Neural cell (in vitro differentiated cells): ENCODE measurements at regions not wholly inside any gene's neighbourhood (a gene's known extent, or its start where the extent isn't known, plus 50 kb on each side); places are given as distances from the start of the nearest gene placed in this dataset.

ENCODE experiments used
- H2AFZ ChIP-seq: fragments of 200-600, 300-800 bp; sonication (generic), shearing (Covaris generic); 2 replicates; pipeline ENCODE4 v1.6.0; 2014; ENCODE audit warnings: low read depth, mild to moderate bottlenecking, antibody characterized with exemption, low read length, moderate library complexity
- H3F3A ChIP-seq: fragments of 200-600 bp; shearing (Covaris generic); 2 replicates; pipeline ENCODE4 v1.6.1; 2016; ENCODE audit warnings: mild to moderate bottlenecking, moderate library complexity, mixed read lengths, antibody characterized with exemption, low read length; ENCODE audit not compliant: insufficient read depth, poor library complexity, severe bottlenecking
- H3K27ac ChIP-seq: fragments of 200-600, 300-800 bp; sonication (generic), shearing (Covaris generic); 2 replicates; pipeline ENCODE4 v1.5.1; 2014; ENCODE audit warnings: mild to moderate bottlenecking, low read length, moderate library complexity
- H3K27me3 ChIP-seq: fragments of 300-800, 200-600 bp; sonication (generic), shearing (Covaris generic); 2 replicates; pipeline ENCODE4 v1.6.0; 2014; ENCODE audit warnings: mild to moderate bottlenecking, low read depth, low read length, moderate library complexity; ENCODE audit not compliant: insufficient read depth
- H3K36me3 ChIP-seq: fragments of 300-800, 200-600 bp; sonication (generic), shearing (Covaris generic); 2 replicates; pipeline ENCODE4 v1.5.1; 2014; ENCODE audit warnings: mild to moderate bottlenecking, antibody characterized with exemption, low read length, moderate library complexity; ENCODE audit not compliant: insufficient read depth
- H3K4me2 ChIP-seq: fragments of 300-800, 200-600 bp; sonication (generic), shearing (Covaris generic); 2 replicates; pipeline ENCODE4 v1.6.0; 2014; ENCODE audit warnings: mild to moderate bottlenecking, low read length
- H3K4me3 ChIP-seq: fragments of 300-800, 200-600 bp; sonication (generic), shearing (Covaris generic); 2 replicates; pipeline ENCODE4 v1.5.1; 2014; ENCODE audit warnings: mild to moderate bottlenecking, low read length, moderate library complexity
- H3K79me2 ChIP-seq: fragments of 200-600 bp; shearing (Covaris generic); replicated peaks from 2 replicates; pipeline ENCODE4 v1.6.0; 2014; ENCODE audit warnings: mild to moderate bottlenecking, low read length, moderate library complexity; ENCODE audit not compliant: insufficient read depth
- H3K9ac ChIP-seq: fragments of 300-800, 200-600 bp; sonication (generic), shearing (Covaris generic); 2 replicates; pipeline ENCODE4 v1.6.1; 2016; ENCODE audit warnings: mild to moderate bottlenecking, low read length, mixed read lengths
- H3K9me2 ChIP-seq: fragments of 200-600 bp; shearing (Covaris generic); 2 replicates; pipeline ENCODE4 v1.6.1; 2016; ENCODE audit warnings: mild to moderate bottlenecking, low read length, mixed read lengths; ENCODE audit not compliant: insufficient read depth
- H3K9me3 ChIP-seq: fragments of 200-600, 300-800 bp; sonication (generic), shearing (Covaris generic); 2 replicates; pipeline ENCODE4 v1.6.1; 2016; ENCODE audit warnings: mild to moderate bottlenecking, mixed run types, low read length, moderate library complexity, mixed read lengths
- H4K20me1 ChIP-seq: fragments of 200-600 bp; shearing (Covaris generic); 2 replicates; pipeline ENCODE4 v1.6.1; 2016; ENCODE audit warnings: mild to moderate bottlenecking, mixed run types; ENCODE audit not compliant: insufficient read depth
- EP300 ChIP-seq: fragments of 450-650 bp; conservative IDR thresholded peaks from 2 replicates; pipeline ENCODE4 v1.6.1; 2014; ENCODE audit warnings: antibody characterized with exemption, mild to moderate bottlenecking, moderate library complexity; ENCODE audit not compliant: poor library complexity, severe bottlenecking
- EZH2 ChIP-seq: fragments of 200-600, 300-800 bp; shearing (Covaris generic), sonication (generic); IDR thresholded peaks from 2 replicates; pipeline ENCODE4 v1.6.1; 2014; ENCODE audit warnings: antibody characterized with exemption, low read length, borderline replicate concordance, mild to moderate bottlenecking; ENCODE audit not compliant: insufficient read depth, poor library complexity, severe bottlenecking
- MXI1 ChIP-seq: fragments of 450-650 bp; conservative IDR thresholded peaks from 2 replicates; pipeline ENCODE4 v1.6.1; 2014; ENCODE audit warnings: antibody characterized with exemption, mild to moderate bottlenecking; ENCODE audit not compliant: poor library complexity, severe bottlenecking
- POLR2AphosphoS5 ChIP-seq: IDR thresholded peaks from 2 replicates; pipeline ENCODE4 v1.6.1; 2012
- RAD21 ChIP-seq: fragments of 450-650 bp; conservative IDR thresholded peaks from 2 replicates; pipeline ENCODE4 v1.6.1; 2014; ENCODE audit warnings: antibody characterized with exemption, mild to moderate bottlenecking, moderate library complexity
- SMC3 ChIP-seq: fragments of 450-650 bp; conservative IDR thresholded peaks from 2 replicates; pipeline ENCODE4 v1.6.1; 2014; ENCODE audit warnings: antibody characterized with exemption, mild to moderate bottlenecking, moderate library complexity; ENCODE audit not compliant: poor library complexity
- TAF1 ChIP-seq: IDR thresholded peaks from 2 replicates; pipeline ENCODE4 v1.6.1; 2012; ENCODE audit warnings: low read depth
- TF ChIP-seq, protein P1 (sequence below): fragments of 450-650 bp; IDR thresholded peaks from 2 replicates; pipeline ENCODE4 v1.5.1; 2014; ENCODE audit warnings: antibody characterized with exemption, mild to moderate bottlenecking, moderate library complexity; ENCODE audit not compliant: poor library complexity, severe bottlenecking
- TF ChIP-seq, protein P2 (sequence below): IDR thresholded peaks from 2 replicates; pipeline ENCODE4 v1.6.1; 2012; ENCODE audit warnings: borderline replicate concordance

DNA sequence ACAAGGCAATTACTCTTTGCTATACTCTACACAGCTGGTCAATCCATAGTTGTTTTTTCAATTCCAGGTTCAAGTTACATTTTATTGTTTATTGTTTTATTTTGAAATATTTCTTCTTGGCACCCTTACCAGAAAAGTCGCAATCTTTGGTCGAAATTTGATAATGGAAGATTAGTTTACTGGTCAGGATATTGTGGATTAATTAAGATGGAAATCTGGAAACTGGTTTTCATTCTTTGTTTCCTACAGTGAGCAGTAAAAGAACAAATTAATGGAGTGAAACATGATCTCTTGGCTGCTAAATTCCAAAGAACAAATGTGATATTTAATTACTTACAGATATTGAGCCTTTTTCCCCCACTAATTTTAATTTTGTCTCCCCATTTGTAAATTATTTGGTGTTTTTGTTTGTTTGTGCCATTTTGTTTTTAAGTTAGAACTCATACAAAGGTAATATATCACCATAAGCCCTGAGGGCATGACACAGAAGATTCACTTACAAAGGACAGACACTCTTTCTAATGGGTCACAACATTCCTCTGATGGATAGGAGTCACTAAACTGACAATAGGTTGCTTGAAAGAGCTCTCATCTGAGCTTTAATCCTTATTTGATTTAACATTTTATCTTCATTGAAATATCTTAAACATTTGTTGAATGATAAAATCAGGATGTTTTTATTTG is 700.2 kb downstream of the KCNJ2 start:
- no peaks in the 10 kb centered on the region for H3K27me3 ChIP-seq
- no peaks in the 10 kb centered on the region for H3K9me2 ChIP-seq
- H3K4me3 ChIP-seq, result no peak overlapping the region
- H3K9me3 ChIP-seq, result no peaks in the 10 kb centered on the region
- no peaks in the 10 kb centered on the region for H3F3A ChIP-seq
- no peak overlapping the region for H3K9ac ChIP-seq
- no peak for TF ChIP-seq TAF1
- TF ChIP-seq, protein P1, sequence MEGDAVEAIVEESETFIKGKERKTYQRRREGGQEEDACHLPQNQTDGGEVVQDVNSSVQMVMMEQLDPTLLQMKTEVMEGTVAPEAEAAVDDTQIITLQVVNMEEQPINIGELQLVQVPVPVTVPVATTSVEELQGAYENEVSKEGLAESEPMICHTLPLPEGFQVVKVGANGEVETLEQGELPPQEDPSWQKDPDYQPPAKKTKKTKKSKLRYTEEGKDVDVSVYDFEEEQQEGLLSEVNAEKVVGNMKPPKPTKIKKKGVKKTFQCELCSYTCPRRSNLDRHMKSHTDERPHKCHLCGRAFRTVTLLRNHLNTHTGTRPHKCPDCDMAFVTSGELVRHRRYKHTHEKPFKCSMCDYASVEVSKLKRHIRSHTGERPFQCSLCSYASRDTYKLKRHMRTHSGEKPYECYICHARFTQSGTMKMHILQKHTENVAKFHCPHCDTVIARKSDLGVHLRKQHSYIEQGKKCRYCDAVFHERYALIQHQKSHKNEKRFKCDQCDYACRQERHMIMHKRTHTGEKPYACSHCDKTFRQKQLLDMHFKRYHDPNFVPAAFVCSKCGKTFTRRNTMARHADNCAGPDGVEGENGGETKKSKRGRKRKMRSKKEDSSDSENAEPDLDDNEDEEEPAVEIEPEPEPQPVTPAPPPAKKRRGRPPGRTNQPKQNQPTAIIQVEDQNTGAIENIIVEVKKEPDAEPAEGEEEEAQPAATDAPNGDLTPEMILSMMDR, result no peak
- no peaks in the 10 kb centered on the region for H3K79me2 ChIP-seq
- no peaks in the 10 kb centered on the region for H3K36me3 ChIP-seq
- no peak overlapping the region for H3K4me2 ChIP-seq
- no peak overlapping the region for H2AFZ ChIP-seq
- no peaks in the 10 kb centered on the region for H4K20me1 ChIP-seq
- H3K27ac ChIP-seq, result no peak overlapping the region

DNA sequence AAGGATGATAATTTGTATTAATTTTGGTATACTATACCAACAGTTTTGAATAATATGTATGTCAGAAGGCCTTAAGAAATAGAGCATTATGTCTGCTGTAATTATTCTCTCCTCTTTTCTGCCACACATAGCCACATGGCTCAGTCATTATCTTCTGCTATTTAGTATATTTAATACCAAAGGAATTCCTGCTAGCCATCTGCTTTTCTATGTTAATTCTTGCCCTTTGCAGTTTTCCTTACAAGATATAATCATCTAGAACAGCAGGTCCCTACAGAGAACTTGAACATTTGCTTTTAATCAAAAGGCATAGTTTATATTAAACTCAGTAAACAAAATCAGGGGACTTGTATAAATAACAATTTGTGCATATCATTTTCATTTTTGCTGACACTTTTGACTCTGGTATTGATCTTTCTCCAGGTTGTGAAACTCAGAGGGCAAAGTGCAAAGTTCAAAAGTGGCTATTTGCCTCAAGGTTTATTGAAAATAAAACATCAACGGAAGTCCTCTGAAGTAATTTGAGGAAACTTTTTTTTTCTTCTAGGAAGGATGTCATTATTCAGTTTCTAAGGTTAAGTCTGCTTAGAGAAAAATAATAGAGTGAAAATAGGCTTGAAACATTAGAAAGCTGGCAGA is 702.0 kb downstream of the KCNJ2 start:
- Histone ChIP-seq H3K9ac (no peak overlapping the region), H3K4me2 (no peak overlapping the region), H3K4me3 (no peak overlapping the region)

More for the DNA sequence above, 702.0 kb downstream of the KCNJ2 start:
- no peaks in the 10 kb centered on the region for H3K79me2 ChIP-seq
- no peaks in the 10 kb centered on the region for H3K9me2 ChIP-seq
- H3F3A ChIP-seq, result no peaks in the 10 kb centered on the region
- H3K27ac ChIP-seq, result no peak overlapping the region
- no peaks in the 10 kb centered on the region for H3K27me3 ChIP-seq
- no peak overlapping the region for H2AFZ ChIP-seq
- no peaks in the 10 kb centered on the region for H3K9me3 ChIP-seq
- no peaks in the 10 kb centered on the region for H3K36me3 ChIP-seq
- no peaks in the 10 kb centered on the region for H4K20me1 ChIP-seq
- TF ChIP-seq POLR2AphosphoS5 (no peak), TAF1 (no peak), RAD21 (no peak), EP300 (no peak), SMC3 (no peak), EZH2 (no peak), MXI1 (no peak)
- TF ChIP-seq, protein P2, sequence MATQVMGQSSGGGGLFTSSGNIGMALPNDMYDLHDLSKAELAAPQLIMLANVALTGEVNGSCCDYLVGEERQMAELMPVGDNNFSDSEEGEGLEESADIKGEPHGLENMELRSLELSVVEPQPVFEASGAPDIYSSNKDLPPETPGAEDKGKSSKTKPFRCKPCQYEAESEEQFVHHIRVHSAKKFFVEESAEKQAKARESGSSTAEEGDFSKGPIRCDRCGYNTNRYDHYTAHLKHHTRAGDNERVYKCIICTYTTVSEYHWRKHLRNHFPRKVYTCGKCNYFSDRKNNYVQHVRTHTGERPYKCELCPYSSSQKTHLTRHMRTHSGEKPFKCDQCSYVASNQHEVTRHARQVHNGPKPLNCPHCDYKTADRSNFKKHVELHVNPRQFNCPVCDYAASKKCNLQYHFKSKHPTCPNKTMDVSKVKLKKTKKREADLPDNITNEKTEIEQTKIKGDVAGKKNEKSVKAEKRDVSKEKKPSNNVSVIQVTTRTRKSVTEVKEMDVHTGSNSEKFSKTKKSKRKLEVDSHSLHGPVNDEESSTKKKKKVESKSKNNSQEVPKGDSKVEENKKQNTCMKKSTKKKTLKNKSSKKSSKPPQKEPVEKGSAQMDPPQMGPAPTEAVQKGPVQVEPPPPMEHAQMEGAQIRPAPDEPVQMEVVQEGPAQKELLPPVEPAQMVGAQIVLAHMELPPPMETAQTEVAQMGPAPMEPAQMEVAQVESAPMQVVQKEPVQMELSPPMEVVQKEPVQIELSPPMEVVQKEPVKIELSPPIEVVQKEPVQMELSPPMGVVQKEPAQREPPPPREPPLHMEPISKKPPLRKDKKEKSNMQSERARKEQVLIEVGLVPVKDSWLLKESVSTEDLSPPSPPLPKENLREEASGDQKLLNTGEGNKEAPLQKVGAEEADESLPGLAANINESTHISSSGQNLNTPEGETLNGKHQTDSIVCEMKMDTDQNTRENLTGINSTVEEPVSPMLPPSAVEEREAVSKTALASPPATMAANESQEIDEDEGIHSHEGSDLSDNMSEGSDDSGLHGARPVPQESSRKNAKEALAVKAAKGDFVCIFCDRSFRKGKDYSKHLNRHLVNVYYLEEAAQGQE, result no peak
- TF ChIP-seq, protein P1, result no peak
